ENCODE measurements at regions not wholly inside any gene's neighbourhood (a gene's known extent, or its start where the extent isn't known, plus 50 kb on each side); places are given as distances from the start of the nearest gene placed in this dataset.
"Not testable (repeated sequence)": the region's sequence is repeated elsewhere in the genome, so short reads cannot be mapped to it uniquely, and the experiment has no call there.

GRCh38 chr10:9254353-9254752 is 1199.9 kb downstream of the GATA3 start:
- no peak for DNase-seq

- no peak for DNase-seq
Measured at GRCh38 chr10:9260690-9261089, 1206.2 kb downstream of the GATA3 start.

DNA sequence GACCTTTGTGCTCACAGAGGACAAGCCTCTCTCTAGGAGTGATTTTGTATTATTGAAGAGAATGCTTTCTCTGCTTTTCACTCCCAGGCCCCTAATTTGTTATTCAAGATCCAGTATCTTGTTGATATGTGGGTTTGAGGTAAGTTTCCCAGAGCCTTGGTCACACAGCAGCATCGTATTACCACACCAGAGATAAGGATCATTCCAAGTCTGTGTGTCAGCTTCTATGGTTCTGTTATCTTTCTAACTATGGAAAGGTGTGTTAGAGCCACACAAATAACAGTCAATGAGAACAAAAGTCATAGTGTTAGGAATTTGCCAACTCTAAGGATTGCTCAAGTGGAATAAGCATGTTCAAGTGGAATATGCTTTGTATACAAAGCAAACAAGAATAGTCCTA is 1208.3 kb downstream of the GATA3 start:
- DNase-seq: no peak

- no peak for DNase-seq
Measured at GRCh38 chr10:9268176-9268575, 1213.7 kb downstream of the GATA3 start.

DNA sequence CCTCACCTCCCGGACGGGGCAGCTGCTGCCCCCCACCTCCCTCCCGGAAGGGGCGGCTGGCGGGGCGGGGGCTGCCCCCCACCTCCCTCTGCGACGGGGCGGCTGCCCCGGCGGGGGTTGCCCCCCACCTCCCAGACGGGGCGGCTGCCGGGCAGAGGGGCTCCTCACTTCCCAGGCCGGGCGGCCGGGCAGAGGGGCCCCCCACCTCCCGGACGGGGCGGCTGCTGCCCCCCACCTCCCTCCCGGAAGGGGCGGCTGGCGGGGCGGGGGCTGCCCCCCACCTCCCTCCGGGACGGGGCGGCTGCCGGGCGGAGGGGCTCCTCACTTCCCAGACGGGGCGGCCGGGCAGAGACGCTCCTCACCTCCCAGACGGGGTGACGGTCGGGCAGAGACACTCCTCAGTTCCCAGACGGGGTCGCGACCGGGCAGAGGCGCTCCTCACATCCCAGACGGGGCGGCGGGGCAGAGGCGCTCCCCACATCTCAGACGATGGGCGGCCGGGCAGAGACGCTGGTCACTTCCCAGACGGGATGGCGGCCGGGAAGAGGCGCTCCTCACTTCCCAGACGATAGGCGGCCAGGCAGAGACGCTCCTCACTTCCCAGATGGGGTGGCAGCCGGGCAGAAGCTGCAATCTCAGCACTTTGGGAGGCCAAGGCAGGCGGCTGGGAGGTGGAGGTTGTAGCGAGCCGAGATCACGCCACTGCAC is 1218.8 kb downstream of the GATA3 start:
- not testable (repeated sequence) for DNase-seq

- no peak for DNase-seq
Measured at GRCh38 chr10:9274206-9274755, 1219.8 kb downstream of the GATA3 start.

DNA sequence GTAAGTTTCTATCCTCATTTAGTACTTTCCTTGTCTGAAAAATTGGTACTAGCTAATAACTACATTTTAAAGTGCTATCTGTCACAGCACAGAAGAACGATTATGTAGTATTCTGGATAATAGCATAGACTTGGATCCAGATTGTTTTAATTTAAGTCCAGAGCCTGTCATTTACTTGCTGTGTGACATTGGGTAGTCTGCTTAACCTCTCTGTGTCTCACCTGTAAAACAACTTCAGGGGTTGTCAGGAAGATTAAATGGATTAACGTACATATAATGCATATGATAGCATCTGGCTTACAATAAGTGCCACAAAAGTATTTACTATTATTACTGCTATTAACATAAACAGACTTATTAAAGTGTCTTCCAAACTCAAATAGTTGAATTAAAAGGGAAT is 1221.4 kb downstream of the GATA3 start:
- no peak for DNase-seq

- DNase-seq: no peak
Measured at GRCh38 chr10:9285690-9286089, 1231.2 kb downstream of the GATA3 start.

DNA sequence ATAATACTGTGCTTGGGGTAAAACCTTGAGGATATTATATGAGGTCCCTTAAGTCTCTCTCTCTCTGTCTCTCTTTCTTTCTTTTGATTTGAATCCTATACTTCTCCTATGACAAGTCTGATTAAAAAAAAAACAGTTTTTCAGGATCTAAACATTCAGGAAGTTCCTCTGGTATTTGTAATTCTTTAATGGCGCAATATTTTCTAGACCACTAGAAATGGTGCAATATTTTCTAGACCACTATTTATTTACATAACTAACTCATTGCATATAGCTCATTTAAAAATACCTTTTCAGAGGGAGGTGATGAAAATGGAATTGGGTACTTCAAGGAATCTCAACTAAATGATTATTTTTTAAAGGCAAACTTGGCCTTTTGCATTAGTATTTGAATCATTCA is 1235.3 kb downstream of the GATA3 start:
- DNase-seq: no peak

DNA sequence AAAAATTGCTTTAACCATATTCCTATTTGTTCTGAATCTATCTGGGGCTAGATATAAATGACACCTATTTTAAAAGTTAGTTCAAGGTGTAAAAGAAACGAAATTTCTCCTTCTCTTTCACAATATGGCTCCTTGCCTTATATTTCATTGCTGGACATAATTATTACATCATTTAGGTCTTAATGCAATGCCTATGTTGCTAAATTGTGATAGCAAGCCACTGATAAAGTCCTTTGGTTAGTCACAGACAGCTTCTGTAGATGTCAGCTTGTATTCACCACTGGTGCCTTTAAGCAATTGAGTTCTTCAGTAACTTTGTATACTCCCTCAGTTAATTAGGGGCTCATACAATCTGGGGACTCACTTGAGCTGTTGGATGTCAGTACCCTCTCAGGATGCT is 1236.6 kb downstream of the GATA3 start:
- no peak for DNase-seq

GRCh38 chr10:9294132-9294663 is 1239.7 kb downstream of the GATA3 start:
- DNase-seq: no peak

DNA sequence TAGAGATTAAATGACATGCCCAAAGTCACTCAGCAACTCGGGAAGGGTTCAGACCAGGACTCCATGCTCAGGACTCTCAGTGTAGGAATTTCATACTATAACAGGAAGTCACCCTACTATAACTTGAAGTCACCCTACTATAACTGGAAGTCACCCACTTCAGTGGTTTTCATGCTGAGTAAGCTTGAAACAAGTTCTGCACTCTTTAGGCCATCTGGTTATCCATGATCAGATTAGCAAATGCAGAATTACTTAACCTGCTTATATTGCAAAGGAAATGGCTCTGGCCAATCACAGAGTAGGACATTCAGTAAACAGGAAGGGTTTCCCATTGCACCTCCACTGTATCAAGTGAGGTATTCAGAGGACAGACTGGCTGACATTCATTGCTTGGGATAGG is 1240.4 kb downstream of the GATA3 start:
- DNase-seq: no peak

- no peak for DNase-seq
Measured at GRCh38 chr10:9296190-9296589, 1241.7 kb downstream of the GATA3 start.

- no peak for DNase-seq
Measured at GRCh38 chr10:9297580-9297979, 1243.1 kb downstream of the GATA3 start.

GRCh38 chr10:9299966-9300365 is 1245.5 kb downstream of the GATA3 start:
- no peak for DNase-seq

DNA sequence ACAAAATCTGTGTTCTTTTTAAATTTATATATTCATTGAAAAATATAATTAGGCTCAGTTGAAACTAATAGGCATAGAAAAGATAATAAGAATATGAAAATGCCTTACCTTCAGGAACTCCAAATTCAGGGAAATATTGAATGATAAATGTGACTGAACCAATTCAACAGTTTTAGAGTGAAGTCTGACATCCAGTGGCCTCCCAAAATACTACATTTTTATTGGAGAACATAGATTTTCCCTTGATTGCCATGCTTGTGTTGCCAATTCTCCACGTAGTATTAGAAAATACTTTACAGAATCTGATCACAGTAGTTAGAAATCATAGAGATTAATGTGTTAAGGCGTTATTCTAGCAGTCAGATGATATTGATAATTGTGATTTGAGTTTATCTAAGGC is 1246.7 kb downstream of the GATA3 start:
- DNase-seq: no peak

- DNase-seq: no peak
Measured at GRCh38 chr10:9301554-9301953, 1247.1 kb downstream of the GATA3 start.

DNA sequence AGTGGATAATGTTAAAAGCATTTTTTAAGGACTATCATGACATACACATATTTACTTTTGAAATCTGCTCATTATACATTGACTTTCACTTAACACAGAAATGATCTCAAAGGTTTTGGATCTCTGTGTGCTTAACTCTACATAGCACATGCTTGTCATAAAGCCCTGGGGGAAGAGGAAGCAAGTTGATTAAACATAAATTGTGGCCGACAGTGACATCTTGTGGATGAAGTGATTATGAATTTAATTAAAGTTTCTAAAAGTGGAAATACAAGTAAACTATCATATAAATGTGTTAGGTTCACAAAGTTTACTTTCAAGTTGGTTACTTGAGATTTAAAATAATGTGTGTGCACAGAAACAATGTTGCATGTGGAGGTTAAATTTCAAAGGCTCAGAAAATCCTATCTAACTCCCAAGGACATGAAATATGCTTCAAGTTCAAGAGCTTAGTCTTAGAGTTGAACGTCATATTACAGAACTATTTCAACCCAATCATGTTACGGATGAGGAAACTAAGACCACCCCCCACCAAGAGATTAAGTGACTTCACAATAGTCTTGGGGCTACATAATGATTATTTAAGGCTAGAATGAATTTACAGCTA is 1247.8 kb downstream of the GATA3 start:
- peak; percentile 10 for DNase-seq

GRCh38 chr10:9305018-9305655 is 1250.6 kb downstream of the GATA3 start:
- no peak for DNase-seq

DNA sequence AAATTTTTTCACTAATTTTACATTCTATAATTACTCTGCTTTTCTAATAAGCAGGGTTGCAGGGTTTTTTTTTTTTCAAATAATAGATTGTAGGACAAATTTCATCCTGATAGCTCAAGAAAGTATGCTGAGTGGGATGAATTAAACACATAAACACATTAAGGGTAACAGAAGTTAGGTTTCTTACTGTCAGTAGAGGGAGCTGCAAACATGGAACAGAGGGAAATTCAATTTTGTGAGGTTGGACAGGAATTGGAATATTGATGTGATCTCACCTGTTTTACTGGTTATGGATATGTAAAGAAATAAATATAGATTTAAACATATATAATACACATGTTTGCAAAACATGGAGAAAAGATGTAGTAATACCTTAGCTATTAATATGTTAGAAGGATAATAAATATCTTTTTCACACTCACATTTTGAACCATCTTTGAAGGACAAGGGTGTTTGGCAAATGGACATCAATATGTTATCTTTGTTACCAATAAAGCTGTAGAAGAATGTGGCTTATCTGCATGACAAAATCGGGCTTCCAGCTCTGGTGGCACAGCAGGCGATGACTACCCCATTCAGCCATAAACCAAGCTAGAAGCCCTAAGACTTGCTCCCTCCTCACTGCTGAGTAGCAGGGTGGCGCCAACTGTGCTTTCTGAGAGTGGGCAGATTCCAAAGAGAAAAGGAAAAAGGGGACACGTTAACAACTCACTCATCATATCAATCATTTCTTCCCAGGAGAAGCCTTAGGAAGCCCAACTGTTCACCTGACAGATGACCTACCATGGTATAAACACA is 1257.4 kb downstream of the GATA3 start:
- DNase-seq: no peak

GRCh38 chr10:9315292-9315691 is 1260.8 kb downstream of the GATA3 start:
- no peak for DNase-seq

DNA sequence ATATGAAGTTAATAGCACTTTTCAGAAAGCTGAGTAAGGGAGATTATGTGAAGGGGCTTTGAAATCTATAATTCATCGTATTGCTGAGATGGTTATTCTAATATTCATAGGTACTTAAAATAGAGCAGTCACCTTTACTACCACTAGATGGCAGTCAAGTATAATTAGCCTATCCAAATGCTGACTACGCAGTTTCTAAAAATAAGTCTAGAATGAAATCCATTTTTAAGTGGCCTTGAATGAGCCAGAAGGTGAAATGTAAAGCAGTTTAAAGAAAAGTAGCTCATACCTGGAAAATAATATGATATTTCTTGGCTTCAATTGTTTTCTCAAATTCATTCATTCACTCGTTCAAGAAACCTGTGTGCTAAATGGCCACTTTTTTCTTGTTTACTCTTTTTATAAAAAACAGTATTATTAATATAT is 1277.1 kb downstream of the GATA3 start:
- DNase-seq: peak; percentile 23

DNA sequence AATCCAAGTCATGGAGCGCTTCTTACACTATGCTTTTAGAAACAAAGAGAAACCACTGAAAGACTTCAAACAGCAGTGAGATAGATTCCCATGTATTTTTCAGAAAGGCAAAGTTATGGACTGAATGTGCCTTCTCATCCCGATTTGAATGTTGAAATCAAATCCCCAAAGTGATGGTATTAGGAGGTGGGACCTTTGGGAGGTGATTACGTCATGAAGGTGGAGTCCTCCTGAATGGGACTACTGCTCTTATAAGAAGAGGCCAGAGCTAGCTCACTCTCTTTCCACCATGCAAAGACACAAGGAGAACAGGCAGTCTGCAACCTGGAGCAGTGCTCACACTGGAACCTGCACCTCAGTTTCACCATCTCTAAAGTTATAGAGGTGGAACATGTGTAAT is 1279.8 kb downstream of the GATA3 start:
- no peak for DNase-seq
